ENCODE measurements at regions not wholly inside any gene's neighbourhood (a gene's known extent, or its start where the extent isn't known, plus 50 kb on each side); places are given as distances from the start of the nearest gene placed in this dataset.

GRCh38 chr7:41586931-41587640 lies 115.8 kb downstream of the INHBA start:
- no peak for TF ChIP-seq CTCF (IDR thresholded peaks at IDR 0.05)

GRCh38 chr7:41584746-41585145 lies 118.1 kb downstream of the INHBA start:
- no peaks in the 10 kb centered on the region for H3K36me3 ChIP-seq
- TF ChIP-seq CTCF (IDR thresholded peaks at IDR 0.05): no peak
- H3K27ac ChIP-seq: no peak overlapping the region
- H3K9me3 ChIP-seq: no peaks in the 10 kb centered on the region
- H3K27me3 ChIP-seq: no peaks in the 10 kb centered on the region
- no peaks in the 10 kb centered on the region for H3K4me1 ChIP-seq
- H3K4me3 ChIP-seq: no peak overlapping the region
- DNase-seq (ENCODE audit: low spot score): no peak

More at GRCh38 chr7:41586931-41587640, 115.8 kb downstream of the INHBA start:
- Histone ChIP-seq H3K4me1 (no peaks in the 10 kb centered on the region), H3K9me3 (no peaks in the 10 kb centered on the region), H3K4me3 (no peak overlapping the region), H3K27me3 (no peaks in the 10 kb centered on the region), H3K27ac (no peak overlapping the region), H3K36me3 (no peaks in the 10 kb centered on the region)
- no peak for DNase-seq (ENCODE audit: low spot score)

DNA sequence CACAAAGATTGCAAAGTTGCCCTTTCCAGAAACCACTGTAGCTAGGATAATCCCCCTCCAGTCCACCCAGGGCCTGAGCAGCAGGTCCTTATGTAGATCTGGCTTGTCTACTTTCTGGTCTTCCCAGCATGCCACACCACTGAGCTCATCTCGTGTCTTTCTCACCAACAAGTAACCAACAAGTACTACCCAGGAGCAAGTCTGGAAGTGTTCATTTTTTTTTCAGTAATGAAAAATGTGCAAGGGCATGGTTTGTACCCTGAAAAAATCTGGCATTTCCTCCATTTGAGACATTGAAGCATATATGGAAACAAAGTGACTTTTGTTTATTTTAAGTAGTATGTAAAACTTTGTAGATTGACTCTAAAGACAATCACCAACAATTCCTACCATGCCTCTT lies 120.8 kb downstream of the INHBA start:
- no peaks in the 10 kb centered on the region for H3K4me1 ChIP-seq
- TF ChIP-seq CTCF (IDR thresholded peaks at IDR 0.05): no peak
- no peaks in the 10 kb centered on the region for H3K36me3 ChIP-seq
- DNase-seq (ENCODE audit: low spot score): no peak
- no peaks in the 10 kb centered on the region for H3K9me3 ChIP-seq
- H3K27me3 ChIP-seq: no peaks in the 10 kb centered on the region
- no peak overlapping the region for H3K27ac ChIP-seq
- H3K4me3 ChIP-seq: no peak overlapping the region

- Histone ChIP-seq H3K4me3 (no peak overlapping the region), H3K9me3 (no peaks in the 10 kb centered on the region), H3K4me1 (no peaks in the 10 kb centered on the region), H3K36me3 (no peaks in the 10 kb centered on the region), H3K27ac (no peak overlapping the region), H3K27me3 (no peaks in the 10 kb centered on the region)
- no peak for DNase-seq (ENCODE audit: low spot score)
- no peak for TF ChIP-seq CTCF (IDR thresholded peaks at IDR 0.05)
These were observed 121.8 kb downstream of the INHBA start for GRCh38 chr7:41581041-41581440.

DNA sequence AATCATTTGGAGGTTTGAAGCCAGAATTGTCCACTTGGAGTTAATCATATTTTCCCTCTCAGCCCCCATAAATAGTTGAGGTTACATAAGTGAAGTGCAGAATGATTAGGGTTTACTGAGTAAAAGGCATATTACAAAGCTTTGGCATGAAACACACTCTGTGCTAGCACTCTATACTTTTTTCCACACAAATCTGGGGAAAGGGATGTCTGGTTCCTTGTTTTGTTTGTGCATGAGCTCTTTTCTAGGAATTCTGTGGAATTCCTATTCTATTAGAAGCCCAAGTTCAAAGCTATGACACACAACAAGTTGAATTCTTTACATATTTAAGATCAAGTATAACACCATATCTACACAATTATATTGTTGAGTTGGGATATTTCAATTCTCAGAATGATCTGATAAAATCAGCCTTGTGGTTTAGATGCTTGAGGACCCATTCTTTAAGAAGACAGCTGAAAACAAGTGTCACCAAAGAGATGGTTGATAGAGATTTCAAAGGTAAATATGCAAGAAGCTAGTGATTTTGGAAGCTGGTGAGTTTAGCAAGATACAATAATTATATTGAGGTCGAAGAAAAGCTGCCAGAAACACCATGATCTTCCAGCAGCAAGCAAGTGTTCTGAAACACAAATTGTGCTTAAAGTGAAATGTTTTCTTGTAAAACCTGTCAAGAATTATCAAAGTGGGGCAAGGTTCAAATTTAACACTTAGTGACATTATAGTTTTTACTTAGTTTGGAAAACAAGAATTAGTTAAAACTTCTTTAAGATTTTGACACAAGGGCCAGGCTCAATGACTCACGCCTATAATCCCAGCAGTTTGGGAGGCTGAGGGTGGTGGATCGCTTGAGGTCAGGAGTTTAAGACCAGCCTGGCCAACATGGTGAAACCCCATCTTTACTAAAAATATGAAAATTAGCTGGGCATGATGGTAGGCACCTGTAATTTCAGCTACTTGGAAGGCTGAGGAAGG lies 122.6 kb downstream of the INHBA start:
- H3K4me1 ChIP-seq: no peaks in the 10 kb centered on the region
- TF ChIP-seq CTCF (IDR thresholded peaks at IDR 0.05): no peak
- H3K4me3 ChIP-seq: no peak overlapping the region
- no peak overlapping the region for H3K27ac ChIP-seq
- no peaks in the 10 kb centered on the region for H3K9me3 ChIP-seq
- no peak for DNase-seq (ENCODE audit: low spot score)
- H3K36me3 ChIP-seq: no peaks in the 10 kb centered on the region
- no peaks in the 10 kb centered on the region for H3K27me3 ChIP-seq
